HFFc6 (cell line): ENCODE measurements at regions not wholly inside any gene's neighbourhood (a gene's known extent, or its start where the extent isn't known, plus 50 kb on each side); places are given as distances from the start of the nearest gene placed in this dataset.

ENCODE experiments used
- DNase-seq: peaks from one replicate; pipeline ENCODE4 v3.0.0-alpha.2; 2018
- H3K27ac Mint-ChIP-seq: 2 replicates; pipeline ENCODE4 v1.8.0; 2020; ENCODE audit warnings: mild to moderate bottlenecking, mixed read lengths
- H3K27me3 Mint-ChIP-seq: 2 replicates; pipeline ENCODE4 v1.8.0; 2021; ENCODE audit warnings: mild to moderate bottlenecking, moderate library complexity, mixed read lengths; ENCODE audit not compliant: insufficient read depth
- H3K36me3 Mint-ChIP-seq: 2 replicates; pipeline ENCODE4 v1.8.0; 2021; ENCODE audit warnings: low read depth, mixed read lengths
- H3K4me1 Mint-ChIP-seq: 2 replicates; pipeline ENCODE4 v1.8.0; 2020; ENCODE audit warnings: low read depth, mixed read lengths
- H3K4me3 Mint-ChIP-seq: 2 replicates; pipeline ENCODE4 v1.8.0; 2020; ENCODE audit warnings: mild to moderate bottlenecking, moderate library complexity, mixed read lengths
- H3K9me3 Mint-ChIP-seq: 2 replicates; pipeline ENCODE4 v1.8.0; 2020; ENCODE audit warnings: mild to moderate bottlenecking, mixed read lengths
- CTCF ChIP-seq: fragments of 200-600 bp; sonication (generic); IDR thresholded peaks from 2 replicates; pipeline ENCODE4 v1.5.0; 2021; ENCODE audit warnings: antibody characterized with exemption, mild to moderate bottlenecking

- Mint-ChIP-seq H3K27ac (no peak overlapping the region), H3K9me3 (peaks cover 31% of the 10 kb centered on the region), H3K36me3 (no peaks in the 10 kb centered on the region), H3K27me3 (no peaks in the 10 kb centered on the region), H3K4me1 (no peaks in the 10 kb centered on the region), H3K4me3 (no peak overlapping the region)
- DNase-seq = no peak
- no peak for TF ChIP-seq CTCF
Measured at GRCh38 chr20:19110881-19111460, 101.5 kb upstream of the SLC24A3 start.

GRCh38 chr20:19112828-19113227 is 99.6 kb upstream of the SLC24A3 start:
- no peaks in the 10 kb centered on the region; the same call in 1 of the 2 replicates for H3K36me3 Mint-ChIP-seq
- no peak for TF ChIP-seq CTCF
- no peak for DNase-seq

GRCh38 chr20:19113343-19113930 is 99.0 kb upstream of the SLC24A3 start:
- no peak overlapping the region for H3K4me3 Mint-ChIP-seq
- no peaks in the 10 kb centered on the region; the same call in 1 of the 2 replicates for H3K27me3 Mint-ChIP-seq
- no peak for TF ChIP-seq CTCF
- H3K27ac Mint-ChIP-seq = no peak overlapping the region
- peaks cover 29% of the 10 kb centered on the region for H3K9me3 Mint-ChIP-seq
- no peaks in the 10 kb centered on the region for H3K4me1 Mint-ChIP-seq
- no peak for DNase-seq
- H3K36me3 Mint-ChIP-seq = no peaks in the 10 kb centered on the region; the same call in 1 of the 2 replicates

More at GRCh38 chr20:19112828-19113227, 99.6 kb upstream of the SLC24A3 start:
- Mint-ChIP-seq H3K9me3 (peaks cover 29% of the 10 kb centered on the region), H3K27me3 (no peaks in the 10 kb centered on the region; the same call in 1 of the 2 replicates), H3K4me1 (no peaks in the 10 kb centered on the region), H3K4me3 (no peak overlapping the region), H3K27ac (no peak overlapping the region)

GRCh38 chr20:19114410-19114809 is 98.0 kb upstream of the SLC24A3 start:
- Mint-ChIP-seq H3K36me3 (no peaks in the 10 kb centered on the region; the same call in 1 of the 2 replicates), H3K4me3 (no peak overlapping the region), H3K9me3 (peaks cover 29% of the 10 kb centered on the region), H3K4me1 (no peaks in the 10 kb centered on the region), H3K27ac (no peak overlapping the region), H3K27me3 (no peaks in the 10 kb centered on the region; the same call in 1 of the 2 replicates)
- no peak for DNase-seq
- TF ChIP-seq CTCF = no peak

- H3K27ac Mint-ChIP-seq = no peak overlapping the region
- no peaks in the 10 kb centered on the region; the same call in 1 of the 2 replicates for H3K36me3 Mint-ChIP-seq
- peaks cover 28% of the 10 kb centered on the region for H3K9me3 Mint-ChIP-seq
- H3K4me1 Mint-ChIP-seq = no peaks in the 10 kb centered on the region
- DNase-seq = no peak
- no peak for TF ChIP-seq CTCF
- no peak overlapping the region for H3K4me3 Mint-ChIP-seq
- peaks cover 2% of the 10 kb centered on the region; the same call in 1 of the 2 replicates for H3K27me3 Mint-ChIP-seq
Measured at GRCh38 chr20:19115581-19115980, 96.9 kb upstream of the SLC24A3 start.
